GM21515 (cell line): ENCODE measurements at regions not wholly inside any gene's neighbourhood (a gene's known extent, or its start where the extent isn't known, plus 50 kb on each side); places are given as distances from the start of the nearest gene placed in this dataset.
"Not testable (repeated sequence)": the region's sequence is repeated elsewhere in the genome, so short reads cannot be mapped to it uniquely, and the experiment has no call there.

Source experiments
- ATAC-seq: cut with Tn5 transposase; IDR thresholded peaks from one replicate; pipeline ENCODE4 v1.9.1; 2021; ENCODE audit not compliant: unreplicated experiment

- not testable (repeated sequence) for ATAC-seq
These were observed 290.2 kb downstream of the RAB38 start for GRCh38 chr11:87885084-87885483.

- no peak for ATAC-seq
These were observed 296.1 kb downstream of the RAB38 start for GRCh38 chr11:87879118-87879517.

- no peak for ATAC-seq
These were observed 296.8 kb downstream of the RAB38 start for GRCh38 chr11:87878373-87878825.

- ATAC-seq: no peak
These were observed 304.2 kb downstream of the RAB38 start for GRCh38 chr11:87871056-87871455.

- ATAC-seq: no peak
These were observed 305.2 kb downstream of the RAB38 start for GRCh38 chr11:87870086-87870485.

- no peak for ATAC-seq
These were observed 308.3 kb downstream of the RAB38 start for GRCh38 chr11:87866951-87867350.

- no peak for ATAC-seq
These were observed 314.2 kb downstream of the RAB38 start for GRCh38 chr11:87861030-87861429.

GRCh38 chr11:87859636-87860035 is 315.6 kb downstream of the RAB38 start:
- no peak for ATAC-seq

GRCh38 chr11:87851827-87852226 is 323.4 kb downstream of the RAB38 start:
- no peak for ATAC-seq

GRCh38 chr11:87851234-87851633 is 324.0 kb downstream of the RAB38 start:
- no peak for ATAC-seq

- ATAC-seq: no peak
These were observed 326.0 kb downstream of the RAB38 start for GRCh38 chr11:87849216-87849615.

GRCh38 chr11:87840786-87841185 is 334.5 kb downstream of the RAB38 start:
- no peak for ATAC-seq

GRCh38 chr11:87832211-87832610 is 343.0 kb downstream of the RAB38 start:
- no peak for ATAC-seq

GRCh38 chr11:87820011-87820410 is 355.2 kb downstream of the RAB38 start:
- no peak for ATAC-seq

GRCh38 chr11:87819151-87819550 is 356.1 kb downstream of the RAB38 start:
- ATAC-seq: no peak

- ATAC-seq: no peak
These were observed 362.5 kb downstream of the RAB38 start for GRCh38 chr11:87812571-87813365.

- ATAC-seq: no peak
These were observed 364.8 kb downstream of the RAB38 start for GRCh38 chr11:87810486-87810885.

- ATAC-seq: no peak
These were observed 366.0 kb downstream of the RAB38 start for GRCh38 chr11:87809256-87809655.

GRCh38 chr11:87804176-87804575 is 371.1 kb downstream of the RAB38 start:
- ATAC-seq: no peak

- no peak for ATAC-seq
These were observed 371.5 kb downstream of the RAB38 start for GRCh38 chr11:87803748-87804147.

GRCh38 chr11:87784862-87785261 is 390.4 kb downstream of the RAB38 start:
- ATAC-seq: not testable (repeated sequence)

GRCh38 chr11:87780068-87780413 is 395.2 kb downstream of the RAB38 start:
- ATAC-seq: no peak
